HG03521 (cell line): ENCODE measurements at regions not wholly inside any gene's neighbourhood (a gene's known extent, or its start where the extent isn't known, plus 50 kb on each side); places are given as distances from the start of the nearest gene placed in this dataset.

Experiments
- ATAC-seq: cut with Tn5 transposase; IDR thresholded peaks from one replicate; pipeline ENCODE4 v1.9.1; 2021; ENCODE audit warnings: mild to moderate bottlenecking, moderate library complexity; ENCODE audit not compliant: unreplicated experiment

GRCh38 chr2:30339071-30339470 lies 107.7 kb downstream of the LBH start:
- no peak for ATAC-seq

GRCh38 chr2:30341500-30342267 lies 105.4 kb upstream of the LCLAT1 start:
- no peak for ATAC-seq

DNA sequence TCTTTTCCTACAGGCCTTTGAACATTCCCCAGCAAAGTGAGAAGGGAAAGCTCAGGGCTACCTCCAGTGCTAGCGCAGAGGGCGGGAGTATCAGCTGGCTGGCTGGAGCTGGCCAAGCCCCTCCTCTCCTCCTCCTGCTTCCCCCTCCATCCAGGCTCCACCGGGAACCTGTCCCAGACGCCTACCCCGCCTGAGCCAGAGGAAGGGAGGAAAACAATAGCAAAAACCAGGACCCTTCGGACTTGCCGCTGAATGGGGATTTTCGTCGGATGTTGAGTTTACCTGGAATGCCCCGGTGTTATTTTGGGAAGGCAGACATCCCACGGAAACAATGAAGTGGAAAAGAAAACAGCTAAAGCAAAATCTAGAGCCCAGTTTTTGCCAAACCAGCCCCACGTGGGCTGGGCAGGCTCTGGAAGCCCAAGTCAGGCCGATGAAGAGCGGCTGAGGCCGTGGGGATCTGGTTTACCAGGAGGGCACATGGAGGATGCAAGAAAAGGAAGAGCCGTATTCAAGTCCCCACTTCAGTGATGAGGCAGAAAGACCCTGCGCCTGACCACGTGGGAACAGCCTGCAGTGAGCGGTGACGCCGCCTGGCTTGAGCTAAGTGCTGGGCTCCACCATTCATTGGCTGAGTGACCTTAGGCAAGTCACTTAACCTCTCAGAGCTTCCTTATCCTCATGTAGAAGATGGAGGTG lies 100.4 kb upstream of the LCLAT1 start:
- ATAC-seq: no peak

DNA sequence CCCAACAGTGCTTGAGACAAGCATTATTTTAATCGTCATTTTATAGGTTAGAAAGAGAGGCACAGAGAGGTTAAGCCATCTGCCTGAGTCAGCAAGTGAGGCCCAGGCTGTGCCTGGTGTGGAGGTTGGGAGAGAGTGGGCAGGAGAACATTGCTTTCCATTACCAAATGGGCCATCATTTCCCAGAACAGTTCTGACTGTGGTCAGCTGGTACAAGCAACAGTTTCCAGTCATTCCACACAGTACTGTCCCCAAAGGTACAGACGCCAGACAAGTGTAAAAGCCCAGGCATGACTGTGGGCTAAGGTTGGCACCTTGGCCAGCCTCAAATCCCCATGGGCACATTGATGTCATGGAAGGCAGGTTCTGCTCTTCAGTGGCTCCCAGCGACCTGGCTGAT lies 98.2 kb upstream of the LCLAT1 start:
- ATAC-seq: no peak

- no peak for ATAC-seq
Measured at GRCh38 chr2:30349691-30350090, 97.4 kb upstream of the LCLAT1 start.

- no peak for ATAC-seq
Measured at GRCh38 chr2:30351116-30351515, 95.9 kb upstream of the LCLAT1 start.

DNA sequence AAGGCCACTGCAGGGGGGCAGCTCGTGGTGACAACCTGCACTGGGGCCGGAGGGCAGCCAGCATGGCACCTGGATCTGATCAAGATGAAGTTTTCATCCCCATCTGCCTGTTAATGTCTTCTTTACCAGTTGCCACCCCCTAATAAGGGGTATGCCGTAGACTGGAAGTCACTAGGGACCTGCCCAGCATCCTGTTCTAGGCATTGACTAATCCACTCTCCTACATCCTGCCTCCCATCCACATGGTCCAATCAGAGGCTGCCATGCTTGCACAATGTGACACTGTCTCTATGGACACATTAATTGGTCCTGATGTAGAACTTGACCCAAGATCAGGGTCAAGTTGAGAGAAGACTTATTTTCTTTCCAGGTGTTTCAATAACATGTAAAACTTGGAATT lies 95.1 kb upstream of the LCLAT1 start:
- ATAC-seq: no peak

DNA sequence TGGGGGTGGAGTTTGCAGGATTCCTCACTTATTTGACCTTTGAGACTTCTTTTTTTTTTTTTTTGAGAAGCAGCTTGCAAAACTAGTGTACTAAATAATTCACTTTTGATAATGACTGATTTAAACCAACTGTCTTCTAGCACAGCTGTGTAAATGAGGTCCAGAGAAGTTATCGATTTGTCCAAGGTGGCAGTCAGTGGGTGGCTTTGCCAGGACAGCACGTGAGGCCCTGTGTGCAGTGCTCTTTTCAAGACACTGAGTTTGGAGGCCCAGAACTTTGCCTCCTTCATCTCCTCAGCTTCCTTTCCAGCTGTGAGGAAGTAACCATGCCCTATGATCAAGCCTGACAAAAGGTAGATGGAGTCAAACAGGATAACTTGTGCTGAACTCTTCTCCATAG lies 92.9 kb upstream of the LCLAT1 start:
- no peak for ATAC-seq

DNA sequence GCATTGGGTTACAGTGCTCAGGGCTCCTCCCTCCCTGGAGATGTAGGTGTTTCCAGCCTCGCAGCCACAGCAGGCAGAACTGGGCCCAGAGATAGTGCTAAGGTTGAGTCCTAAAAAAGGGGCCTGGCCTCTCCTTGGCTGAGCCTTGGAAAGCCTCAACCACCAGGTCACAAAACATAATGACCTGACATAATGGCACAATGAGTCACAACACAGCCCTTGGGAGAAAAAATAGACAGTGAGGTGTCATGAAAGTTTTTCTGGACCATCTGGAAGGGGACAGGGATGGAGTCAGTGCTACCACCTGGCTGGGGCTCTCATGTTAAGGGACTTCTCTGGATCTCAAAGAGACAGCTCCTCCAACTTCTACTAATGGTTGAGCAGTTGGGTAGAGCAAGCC lies 92.4 kb upstream of the LCLAT1 start:
- no peak for ATAC-seq

DNA sequence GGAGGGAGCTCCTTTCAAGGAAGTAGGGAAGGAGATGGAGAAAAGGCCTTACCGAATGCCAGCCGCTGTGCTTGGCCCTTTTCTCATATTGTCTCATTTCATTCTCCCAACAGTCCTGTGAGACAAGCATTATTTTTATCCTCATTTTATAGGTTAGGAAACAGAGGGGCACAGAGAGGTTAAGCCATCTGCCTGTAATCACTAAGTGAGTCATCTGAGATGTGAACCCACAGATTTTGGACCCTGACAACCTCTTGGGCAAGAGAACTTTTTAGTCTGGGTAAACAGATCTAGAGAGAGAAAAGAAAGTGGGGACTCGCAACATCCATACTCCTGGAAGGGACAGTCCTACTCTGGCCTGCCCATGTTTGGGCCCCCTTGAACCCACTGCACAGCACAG lies 91.7 kb upstream of the LCLAT1 start:
- ATAC-seq: no peak

GRCh38 chr2:30356071-30356470 lies 91.0 kb upstream of the LCLAT1 start:
- ATAC-seq: no peak

GRCh38 chr2:30356776-30357175 lies 90.3 kb upstream of the LCLAT1 start:
- ATAC-seq: no peak

DNA sequence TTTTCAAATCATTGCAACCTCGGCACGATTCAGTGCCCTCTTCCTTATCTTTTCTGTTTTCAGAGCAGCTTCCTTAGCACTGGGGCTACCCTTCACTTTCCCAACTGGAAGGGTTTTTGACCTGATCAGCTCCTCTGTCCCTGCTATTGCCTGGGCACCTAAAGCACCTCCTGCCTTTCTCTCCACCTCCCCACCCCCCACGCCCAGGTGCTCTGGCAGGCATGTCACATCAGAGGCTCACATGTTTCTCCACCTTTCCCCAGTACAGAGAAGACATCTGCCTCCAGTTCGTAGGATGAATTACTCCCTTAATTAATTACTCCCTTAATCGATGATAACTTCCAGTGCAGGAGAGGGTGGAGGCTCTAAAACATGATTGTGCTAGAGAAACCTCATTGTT lies 88.7 kb upstream of the LCLAT1 start:
- ATAC-seq: no peak

DNA sequence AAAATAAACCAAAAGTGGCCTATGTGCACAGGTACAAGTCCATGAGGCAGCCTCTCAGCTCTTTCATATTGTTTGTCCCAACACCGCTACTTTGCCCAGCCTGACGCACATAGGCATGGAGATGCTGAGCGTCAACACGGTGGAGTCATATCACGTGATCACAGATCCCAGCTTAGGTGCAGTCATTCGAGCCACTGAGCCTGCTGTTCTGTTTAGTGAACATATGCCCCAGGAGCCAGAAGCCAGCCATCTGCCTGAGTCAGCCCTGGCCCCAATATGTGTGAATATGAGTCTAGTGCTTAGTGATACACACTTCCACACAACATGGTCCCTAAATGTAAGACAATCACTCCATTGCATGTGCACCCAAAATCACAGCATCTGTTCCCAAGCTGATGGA lies 88.2 kb upstream of the LCLAT1 start:
- no peak for ATAC-seq

GRCh38 chr2:30359644-30360167 lies 87.3 kb upstream of the LCLAT1 start:
- ATAC-seq: no peak

DNA sequence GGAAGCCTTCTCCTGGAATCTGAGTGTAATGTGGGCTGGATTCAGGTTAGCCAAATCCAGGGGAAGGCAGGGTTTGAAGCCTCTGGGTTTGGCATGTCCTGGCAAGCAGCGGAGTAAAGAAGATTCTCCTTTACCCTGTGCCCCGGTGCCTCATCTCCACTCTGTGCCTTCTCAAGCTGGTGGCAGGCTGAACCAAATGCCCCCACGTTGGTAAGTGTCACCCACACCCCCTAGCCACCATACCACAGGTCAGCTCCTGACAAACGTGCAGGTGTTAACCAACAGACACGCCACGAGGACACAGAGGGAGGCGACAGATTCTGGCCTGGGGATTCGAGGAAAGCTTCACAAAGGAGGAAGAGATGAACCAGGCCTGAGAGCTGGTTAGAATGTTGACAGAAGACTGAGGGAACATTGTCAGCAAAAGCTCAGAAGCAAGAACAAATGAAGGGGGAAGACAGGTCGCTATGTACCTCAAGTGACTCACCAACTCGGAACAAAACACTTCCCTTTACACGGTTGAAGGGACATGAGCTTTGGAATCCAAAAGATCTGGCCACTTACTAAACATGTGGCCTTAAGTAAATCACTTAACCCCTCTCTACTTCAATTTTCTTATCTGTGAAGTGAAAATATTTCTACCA lies 85.2 kb upstream of the LCLAT1 start:
- no peak for ATAC-seq

DNA sequence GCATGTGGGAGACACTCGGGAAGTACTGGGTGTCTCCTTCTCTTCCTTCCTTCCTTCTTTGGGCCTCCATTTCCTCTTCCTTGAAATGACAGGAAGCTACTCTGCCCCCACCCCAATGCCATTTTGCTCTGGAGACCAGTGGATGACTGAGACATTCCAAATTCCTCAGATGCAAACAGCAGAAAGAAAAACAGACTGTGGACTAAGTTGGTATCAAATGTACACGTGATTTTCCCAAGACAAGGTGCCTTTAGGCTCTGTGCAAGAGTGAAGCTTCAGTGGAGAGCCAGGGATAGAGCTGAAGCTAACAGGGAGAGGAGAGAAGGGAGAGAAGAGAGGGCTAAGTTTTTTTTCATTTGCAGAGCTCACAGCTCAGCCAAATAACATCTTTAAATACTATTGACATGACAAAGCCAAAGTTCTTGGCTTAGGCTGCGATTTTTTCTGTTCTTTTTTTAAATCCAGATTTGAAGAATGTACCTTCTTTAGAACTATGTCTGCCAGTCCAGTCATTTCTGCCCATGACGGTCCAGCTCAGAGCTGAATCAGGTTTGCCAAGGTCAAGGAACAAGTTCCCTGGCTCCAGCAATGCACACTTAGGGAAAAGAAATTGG lies 84.5 kb upstream of the LCLAT1 start:
- no peak for ATAC-seq

DNA sequence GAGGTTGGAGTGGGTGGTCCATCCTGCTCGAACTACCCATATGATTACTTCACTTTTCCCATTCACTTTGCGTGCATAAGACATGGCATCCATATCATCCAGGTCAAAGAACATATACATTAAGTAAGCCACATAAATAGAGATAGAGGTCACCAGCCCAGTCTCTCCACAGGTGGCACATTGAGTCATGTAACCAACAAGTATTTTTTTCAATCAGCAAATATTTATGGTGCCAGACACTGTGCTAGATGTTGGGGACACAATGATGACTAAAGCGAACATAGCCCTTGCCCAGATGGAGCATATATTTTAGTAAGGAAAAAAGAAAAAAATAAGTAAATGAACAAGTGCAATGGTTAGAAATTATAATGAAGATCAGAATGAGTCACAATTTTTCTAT lies 83.6 kb upstream of the LCLAT1 start:
- no peak for ATAC-seq

GRCh38 chr2:30365201-30365600 lies 81.8 kb upstream of the LCLAT1 start:
- ATAC-seq: no peak

- no peak for ATAC-seq
Measured at GRCh38 chr2:30366199-30366691, 80.8 kb upstream of the LCLAT1 start.
